Upper lobe of left lung (tissue), 4 donors: ENCODE measurements at regions not wholly inside any gene's neighbourhood (a gene's known extent, or its start where the extent isn't known, plus 50 kb on each side); places are given as distances from the start of the nearest gene placed in this dataset.

ENCODE experiments used
- CTCF ChIP-seq, 6 experiments: fragments of 450-650 bp in 4 of 6; fragments of 200-600 bp in 2 of 6; sonication (generic) in 2 of 6; IDR thresholded peaks; one replicate each; pipeline ENCODE4 v1.5.1; 2016 to 2019; ENCODE audit warnings: antibody characterized with exemption in 6 of 6
- EP300 ChIP-seq, 4 donors: sonication (generic); formaldehyde crosslinking; IDR thresholded peaks; one replicate each; pipeline ENCODE4 v1.5.1; 2017; ENCODE audit warnings: antibody characterized with exemption in 4 of 4, control low read depth in 2 of 4
- POLR2A ChIP-seq, 4 donors: fragments of 450-650 bp; IDR thresholded peaks; one replicate each; pipeline ENCODE4 v1.5.1; 2016 to 2017; ENCODE audit warnings: antibody characterized with exemption in 4 of 4, mild to moderate bottlenecking in 2 of 4
- POLR2AphosphoS5 ChIP-seq, 2 donors: sonication (generic); formaldehyde crosslinking; IDR thresholded peaks; one replicate each; pipeline ENCODE4 v1.5.1; 2017; ENCODE audit warnings: antibody characterized with exemption in 2 of 2

GRCh38 chr3:150221904-150222523 is 186.1 kb upstream of the TSC22D2 start:
- TF ChIP-seq POLR2A (IDR thresholded peaks at IDR 0.05) (no peak), CTCF (IDR thresholded peaks at IDR 0.05) (no peak), EP300 (IDR thresholded peaks at IDR 0.05) (no peak), POLR2AphosphoS5 (IDR thresholded peaks at IDR 0.05) (no peak)
